Activated CD4-positive, CD25-positive, alpha-beta regulatory T cell treated with anti-CD3 and anti-CD28 coated beads, Interleukin-2, amount 50 U/mL, for 72 hours (primary cell): ENCODE measurements at regions not wholly inside any gene's neighbourhood (a gene's known extent, or its start where the extent isn't known, plus 50 kb on each side); places are given as distances from the start of the nearest gene placed in this dataset.
"Not testable (repeated sequence)": the region's sequence is repeated elsewhere in the genome, so short reads cannot be mapped to it uniquely, and the experiment has no call there.

Experiments
- DNase-seq: peaks from one replicate; pipeline ENCODE4 v3.0.0; 2021

DNA sequence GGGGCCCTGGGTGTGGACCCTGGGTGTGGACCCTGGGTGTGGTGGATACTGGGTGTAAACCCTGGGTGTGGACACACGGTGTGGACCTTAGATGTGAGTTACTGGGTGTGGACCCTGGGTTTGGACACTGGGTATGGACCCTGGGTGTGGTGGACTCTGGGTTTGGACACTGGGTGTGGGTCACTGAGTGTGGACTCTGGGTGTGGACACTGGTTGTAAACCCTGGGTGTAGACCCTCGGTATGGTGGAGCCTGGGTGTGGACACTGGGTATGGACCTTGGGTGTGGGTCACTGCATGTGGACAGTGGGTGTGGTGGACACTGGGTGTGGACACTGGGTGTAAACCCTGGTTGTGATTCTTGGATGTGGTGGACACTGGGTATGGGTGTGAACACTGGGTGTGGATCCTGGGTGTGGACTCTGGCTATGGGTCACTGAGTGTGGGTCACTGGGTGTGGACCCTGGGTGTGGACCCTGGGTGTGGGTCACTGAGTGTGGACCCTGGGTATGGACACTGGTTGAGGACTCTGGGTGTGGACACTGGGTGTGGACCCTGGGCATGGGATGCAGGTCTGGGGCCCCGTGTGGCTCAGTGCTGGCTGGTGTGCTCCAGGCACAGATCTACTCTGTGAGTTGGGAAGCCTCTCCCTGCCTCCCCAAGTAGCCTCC is 356.2 kb downstream of the GLRX3 start:
- DNase-seq: no peak

DNA sequence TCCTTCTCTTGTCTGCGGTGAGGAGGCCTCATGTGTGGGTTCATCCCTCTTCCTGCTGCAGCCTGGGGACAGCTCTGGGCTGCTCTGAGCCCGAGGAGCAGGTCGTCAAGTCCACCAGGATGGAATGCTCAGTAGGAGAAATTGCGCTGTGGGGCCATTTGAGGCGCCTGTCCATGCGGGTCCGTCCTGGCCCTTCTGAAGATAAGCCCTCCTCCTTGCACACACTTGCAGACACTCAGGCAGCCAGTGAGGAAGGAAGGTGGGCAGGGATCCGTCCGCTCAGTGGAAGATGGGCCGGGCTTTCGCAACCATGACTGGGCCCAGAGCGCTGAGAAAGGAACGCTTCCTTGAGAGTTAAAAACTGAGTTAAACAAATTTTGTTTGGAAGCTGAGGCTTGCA is 356.8 kb downstream of the GLRX3 start:
- no peak for DNase-seq

DNA sequence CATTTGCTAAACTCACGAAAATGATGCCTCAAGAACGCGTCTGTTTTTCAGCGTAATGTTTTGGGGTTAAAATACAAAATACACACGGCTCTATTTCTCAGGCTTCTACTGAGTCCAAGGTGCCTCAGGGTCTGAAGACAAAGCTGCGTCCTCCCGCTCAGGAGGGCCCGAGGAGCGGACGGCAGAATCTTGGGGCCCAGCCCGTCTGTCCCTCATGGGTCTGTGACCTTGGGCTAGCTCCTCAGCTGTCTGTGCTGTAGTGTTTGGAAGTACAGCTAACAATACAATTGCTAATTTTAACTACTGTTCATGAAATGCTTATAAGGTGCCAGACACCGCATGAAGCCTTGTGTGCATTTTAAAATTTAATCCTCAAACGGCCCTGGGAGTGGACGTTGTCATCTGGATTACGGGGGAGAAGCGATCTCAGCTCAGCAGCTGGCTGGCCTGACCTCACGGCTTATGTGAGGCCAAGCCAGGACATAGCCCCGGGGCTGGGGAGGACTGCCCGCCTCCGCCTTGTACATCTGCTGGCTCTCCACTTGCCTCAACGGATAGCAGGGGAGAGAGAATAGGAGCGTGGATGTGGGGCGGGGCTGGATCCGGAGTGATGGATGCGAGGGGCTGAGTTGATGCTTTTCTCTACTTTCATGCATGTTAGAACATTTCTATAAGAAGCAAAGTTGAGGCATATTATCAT is 357.4 kb downstream of the GLRX3 start:
- no peak for DNase-seq

DNA sequence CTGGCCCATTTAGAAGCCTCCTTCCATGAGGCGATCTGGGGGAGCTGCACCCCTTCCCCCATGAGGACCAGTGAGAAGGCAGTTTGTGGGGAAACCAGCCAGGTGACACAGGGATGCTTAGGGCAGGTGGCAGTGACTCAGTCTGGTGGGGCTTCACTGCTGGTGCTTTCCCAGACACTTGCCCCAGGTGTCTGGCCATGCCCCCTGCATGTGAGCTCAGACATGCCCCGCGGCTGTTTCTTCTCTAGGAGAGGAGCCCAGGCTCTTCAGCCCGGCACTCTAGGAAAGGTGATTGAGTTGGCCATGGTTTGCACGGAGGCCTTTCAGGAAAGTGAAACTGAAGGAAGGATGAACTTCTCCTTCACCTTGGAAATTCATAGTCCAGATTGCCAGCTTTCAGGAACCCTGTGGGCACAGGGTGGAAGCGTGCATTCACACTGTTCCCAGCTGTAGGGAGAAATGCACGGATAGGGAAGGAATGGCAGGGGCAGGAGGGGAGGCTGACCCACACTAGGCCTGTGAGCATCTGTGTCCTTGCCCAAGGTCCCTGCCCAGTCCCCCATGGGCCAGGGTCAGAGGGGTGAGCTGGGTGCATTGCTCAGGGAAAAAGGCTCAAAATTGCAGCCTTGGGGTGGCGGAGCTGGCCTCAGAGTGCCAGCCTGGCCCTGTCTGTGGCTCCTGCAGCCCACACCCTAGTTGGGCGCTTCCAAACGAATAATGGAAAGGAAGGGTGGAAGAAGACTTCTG is 359.1 kb downstream of the GLRX3 start:
- no peak for DNase-seq

DNA sequence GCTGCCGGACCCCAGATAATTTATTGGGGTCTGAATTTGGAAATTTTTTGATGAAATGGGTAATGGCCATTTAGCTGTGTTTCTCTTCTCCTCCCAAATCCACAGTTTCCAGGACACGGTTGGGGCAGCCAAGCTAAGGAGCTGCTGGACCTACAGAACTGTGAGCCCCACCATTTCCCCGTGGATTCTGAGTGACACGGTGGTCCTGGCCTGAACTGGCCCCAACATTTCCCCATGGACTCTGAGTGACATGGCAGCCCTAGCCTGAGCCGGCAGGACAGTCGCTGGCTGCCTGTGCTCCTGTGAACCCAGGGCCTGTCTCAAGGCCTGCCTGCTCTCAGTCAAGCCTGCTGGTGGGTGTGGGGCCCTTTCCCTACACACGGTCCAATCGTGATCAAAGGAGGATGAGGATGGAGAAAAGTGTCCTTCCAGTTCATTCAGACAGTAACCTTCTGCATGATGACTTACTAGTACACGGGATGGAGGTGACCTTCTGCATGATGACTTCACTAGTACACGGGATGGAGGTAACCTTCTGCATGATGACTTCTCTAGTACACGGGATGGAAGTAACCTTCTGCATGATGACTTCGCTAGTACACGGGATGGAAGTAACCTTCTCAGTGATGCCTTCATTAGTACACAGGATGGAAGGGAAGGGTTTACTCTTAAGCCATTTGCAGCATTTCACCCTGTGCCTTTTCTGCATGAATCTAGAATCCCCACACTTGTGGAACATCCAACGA is 359.9 kb downstream of the GLRX3 start:
- DNase-seq: no peak

DNA sequence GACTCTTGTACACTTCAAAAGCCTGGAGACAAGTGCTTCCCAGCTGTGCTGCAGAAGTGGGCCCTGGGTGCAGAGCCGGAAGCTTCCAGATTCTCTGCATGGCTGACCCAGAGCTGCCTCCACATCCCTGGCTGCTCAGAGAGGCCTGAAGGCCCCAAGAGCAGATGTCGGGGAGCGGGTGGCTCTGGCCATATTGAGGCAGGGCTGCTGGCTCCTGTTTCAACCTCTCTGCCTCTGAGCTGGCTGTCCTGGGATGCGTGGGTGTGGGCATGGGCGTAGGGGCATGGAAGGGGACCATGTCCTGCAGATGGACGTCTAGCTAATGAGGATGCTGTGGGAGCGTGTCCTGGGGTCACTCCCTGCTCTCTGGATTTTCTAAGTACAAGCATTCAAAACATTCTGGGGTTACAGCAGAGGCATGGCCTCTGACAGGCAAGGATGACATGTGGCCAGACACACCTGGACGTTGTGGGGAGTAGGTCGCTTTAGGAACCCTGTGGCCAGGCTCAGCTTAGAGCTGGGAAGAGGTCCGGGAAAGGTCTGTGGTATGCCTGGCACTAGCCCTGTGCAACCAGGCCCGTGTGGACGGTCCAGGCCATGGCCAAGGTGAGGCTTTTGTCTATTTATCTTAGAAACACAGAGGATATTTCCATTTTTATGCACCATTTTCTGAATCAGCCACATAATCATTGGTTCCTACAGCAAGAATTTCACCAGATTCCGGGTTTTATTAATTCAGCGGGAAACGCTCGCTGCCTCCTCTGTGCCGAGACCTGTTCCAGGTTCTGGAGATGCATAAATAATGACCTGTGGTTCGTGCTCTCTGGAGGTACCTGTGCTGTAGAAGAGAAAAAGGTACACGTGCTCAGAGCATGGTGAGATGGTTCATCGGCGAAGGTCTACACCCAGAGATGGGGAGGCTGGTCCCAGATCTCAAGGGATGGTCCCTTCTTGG is 361.1 kb downstream of the GLRX3 start:
- no peak for DNase-seq

DNA sequence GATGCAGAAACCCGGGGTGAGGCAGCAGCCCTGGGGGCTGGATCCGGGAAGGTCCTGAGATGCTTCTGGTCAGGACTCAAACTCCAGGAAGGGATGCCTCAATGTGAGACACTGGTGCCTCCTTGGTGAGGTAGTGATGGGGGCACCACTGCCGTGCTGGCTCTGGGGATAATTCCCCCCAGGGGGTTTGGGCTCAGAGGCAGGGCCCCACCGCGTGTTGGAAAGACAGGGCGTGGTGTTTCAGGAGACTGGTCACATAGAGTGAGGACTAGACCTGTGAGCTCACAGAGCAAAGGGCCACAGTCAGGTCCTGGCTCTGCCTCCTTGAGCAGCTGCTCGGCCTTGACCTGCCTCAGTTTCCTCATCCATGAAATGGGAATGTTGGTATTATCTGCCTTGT is 361.9 kb downstream of the GLRX3 start:
- no peak for DNase-seq

DNA sequence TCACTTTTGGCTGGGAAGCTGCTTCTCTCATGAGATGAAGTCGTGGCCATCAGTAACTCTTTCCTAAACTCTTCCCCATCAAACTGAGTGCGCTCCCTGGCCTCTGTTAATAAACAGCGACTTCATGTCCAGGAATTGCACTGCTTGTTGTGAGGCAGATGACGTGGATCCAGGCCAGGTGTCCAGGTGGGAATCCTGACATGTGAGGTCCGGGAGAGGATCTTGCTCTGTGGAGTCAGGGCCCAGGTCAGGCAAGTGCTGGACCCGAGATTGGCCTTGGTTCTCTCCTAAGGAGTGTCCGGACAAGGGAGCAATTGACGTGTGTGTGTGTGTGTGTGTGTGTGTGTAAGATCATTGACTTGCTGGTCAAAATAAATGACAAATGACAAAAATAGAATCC is 362.7 kb downstream of the GLRX3 start:
- DNase-seq: no peak

DNA sequence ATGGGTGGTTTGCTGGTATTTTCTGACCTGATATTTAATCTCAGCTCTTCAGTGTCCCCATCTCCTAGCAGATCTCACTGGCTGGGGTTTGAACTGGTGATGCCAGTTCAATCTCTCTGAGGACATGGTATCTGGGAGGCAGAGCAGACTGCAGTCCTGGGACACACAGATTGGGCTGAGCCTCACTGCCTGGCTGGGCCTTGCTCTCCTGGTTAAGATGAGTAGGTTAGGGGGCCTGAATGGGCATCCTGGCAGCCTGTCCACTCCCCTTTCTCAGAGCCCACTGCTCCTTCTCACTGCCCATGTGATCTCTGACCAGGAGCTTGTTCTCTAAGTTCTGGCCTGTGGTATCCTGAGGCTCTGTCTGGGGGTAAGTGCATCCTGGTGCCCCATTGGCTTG is 363.4 kb downstream of the GLRX3 start:
- no peak for DNase-seq

DNA sequence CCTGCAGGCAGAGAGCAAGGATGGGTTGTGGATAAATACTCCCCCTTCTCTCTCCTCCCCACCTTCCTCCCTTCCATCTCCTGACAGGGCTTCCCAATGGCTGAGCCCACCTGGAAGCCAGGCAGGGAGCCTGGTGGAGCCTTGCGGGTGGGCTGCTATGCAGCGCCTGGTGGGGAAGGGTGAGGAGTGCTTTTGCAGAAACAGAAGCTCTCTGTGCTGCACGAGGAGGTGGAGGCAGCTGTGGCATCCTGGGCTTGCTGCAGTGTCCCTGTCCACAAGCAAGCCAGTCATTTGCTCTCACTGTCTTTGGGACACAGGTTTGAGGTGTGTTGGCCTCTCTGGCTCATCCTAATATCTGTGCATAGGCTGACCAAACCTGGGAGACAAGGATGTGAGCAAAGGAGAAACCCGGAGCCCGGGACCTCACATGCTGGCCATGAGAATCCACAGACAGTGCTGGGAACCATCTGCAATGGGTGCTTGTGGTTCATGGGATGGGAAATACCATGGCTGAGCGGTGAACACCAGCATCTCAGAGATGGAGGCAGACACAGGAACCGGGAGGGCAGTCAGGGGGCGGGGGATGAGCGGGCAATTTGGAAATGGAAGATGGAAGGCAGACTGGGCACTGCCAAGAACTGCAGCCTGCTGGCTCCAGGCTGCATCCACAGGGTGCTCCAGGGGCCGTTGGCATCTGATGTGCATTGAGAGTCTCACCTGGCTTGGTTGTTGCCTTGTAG is 364.2 kb downstream of the GLRX3 start:
- no peak for DNase-seq

DNA sequence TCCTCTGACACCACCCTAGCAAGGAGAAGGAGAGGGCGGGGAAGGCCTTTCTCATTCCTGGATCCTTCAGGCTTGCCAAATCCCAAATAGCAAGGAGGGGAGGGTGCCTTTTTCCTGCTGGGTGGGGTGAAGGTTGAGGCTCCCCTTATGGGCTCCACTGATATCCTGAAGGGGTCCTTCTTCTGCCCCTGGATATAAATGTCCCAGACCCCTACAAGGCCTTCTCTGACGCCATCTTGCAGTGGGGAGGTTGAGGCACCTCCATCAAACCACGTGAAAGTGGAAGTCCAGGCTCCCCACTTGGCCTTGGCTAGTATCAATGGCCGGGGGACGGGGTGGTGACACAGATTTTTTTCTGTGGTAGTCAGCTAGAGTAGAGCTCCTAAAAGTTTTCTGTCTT is 371.3 kb downstream of the GLRX3 start:
- DNase-seq: no peak

DNA sequence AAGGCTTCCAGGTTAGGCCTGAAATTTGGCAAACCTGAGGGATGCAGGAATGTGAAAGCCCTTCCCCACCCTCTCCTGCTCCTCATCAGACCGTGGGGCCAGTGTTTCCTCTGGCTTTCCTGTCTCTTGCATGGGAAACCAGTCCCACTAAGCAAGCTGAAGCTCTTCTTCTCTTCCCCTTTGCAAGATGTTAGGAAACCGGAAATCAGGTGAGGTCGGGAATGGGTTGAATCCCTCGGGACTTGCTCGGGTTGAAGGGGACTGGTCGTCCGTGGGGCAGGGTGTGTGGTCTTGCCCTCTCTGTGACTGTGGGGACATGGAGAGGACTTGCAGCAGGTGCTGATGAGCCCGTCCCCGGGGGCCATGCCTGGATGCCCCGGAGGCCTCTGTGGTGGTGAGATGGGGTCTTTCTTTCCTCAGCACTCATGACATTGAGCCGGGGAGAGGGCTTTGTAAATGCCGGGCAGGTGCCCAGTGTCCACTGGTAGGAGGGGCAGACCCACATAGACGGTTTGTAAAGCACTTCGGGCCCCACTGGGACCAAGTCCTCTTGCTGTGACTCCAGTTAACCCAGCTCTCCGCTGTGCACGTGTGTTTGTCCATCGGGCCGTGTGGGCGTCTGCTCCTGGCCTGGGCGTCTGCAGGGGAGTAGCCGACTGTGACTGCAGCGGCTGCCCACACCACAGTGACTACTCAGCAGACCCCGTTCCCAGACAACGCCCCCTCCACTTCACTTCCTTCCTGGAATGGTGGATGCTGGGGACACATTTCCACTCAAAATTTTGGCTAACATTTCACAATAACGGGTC is 373.9 kb downstream of the GLRX3 start:
- DNase-seq: no peak

DNA sequence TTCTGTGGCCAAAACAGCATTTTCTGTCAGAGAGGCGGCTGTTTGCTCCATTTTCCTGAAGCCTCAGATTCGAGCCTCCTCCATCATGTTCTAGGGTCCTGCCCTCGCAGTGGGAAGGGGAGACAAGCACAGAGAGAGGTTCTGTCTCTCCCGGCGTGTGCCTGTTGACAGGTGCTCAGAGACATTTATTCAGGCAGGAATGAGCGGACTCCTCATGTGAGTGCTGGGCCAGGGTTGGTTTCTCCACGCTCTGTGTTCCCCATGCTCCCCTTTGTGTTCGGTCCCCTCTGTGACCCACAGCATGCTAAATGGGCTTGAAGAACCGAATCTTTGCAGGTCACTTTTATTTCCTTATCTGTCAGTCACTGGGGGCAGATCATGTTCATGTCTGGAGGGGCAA is 374.6 kb downstream of the GLRX3 start:
- DNase-seq: no peak

DNA sequence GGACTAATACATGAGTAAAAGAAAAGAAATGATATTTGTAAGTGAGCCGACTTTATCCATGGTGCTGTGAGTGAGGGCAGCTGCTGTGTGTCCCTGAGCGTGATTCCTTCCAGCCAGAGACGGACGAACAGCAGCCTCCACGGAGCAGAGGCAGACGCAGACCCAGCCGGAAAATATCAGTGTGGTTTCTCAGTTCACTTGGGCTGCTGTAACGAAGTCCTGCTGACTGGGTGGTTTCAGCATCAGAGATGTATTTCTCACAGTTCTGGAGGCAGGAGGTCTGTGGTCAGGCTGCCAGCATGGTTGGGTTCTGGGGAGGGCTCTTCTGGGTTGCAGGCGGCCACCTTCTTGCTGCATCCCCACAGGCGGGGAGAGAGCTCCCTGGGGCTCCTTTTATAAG is 375.6 kb downstream of the GLRX3 start:
- no peak for DNase-seq

DNA sequence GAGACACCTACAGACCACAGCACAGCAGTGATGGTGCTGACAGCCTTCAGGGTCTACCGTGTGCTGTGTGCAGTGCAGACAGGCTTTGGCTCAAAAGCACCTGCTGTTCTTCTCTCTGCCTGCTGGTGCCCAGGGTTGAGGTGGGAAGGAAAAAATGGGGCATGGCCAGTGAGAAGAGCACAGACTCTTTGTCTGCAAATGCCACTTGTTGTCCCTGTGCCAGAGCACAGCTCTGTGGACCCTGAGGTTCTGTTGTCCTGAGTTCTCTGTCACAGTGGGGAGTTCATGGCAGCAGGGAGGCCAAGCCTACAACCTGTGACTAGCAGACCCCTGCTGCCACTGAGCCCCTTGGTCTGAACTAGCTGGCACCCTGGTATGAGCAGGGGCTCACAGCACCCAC is 376.7 kb downstream of the GLRX3 start:
- DNase-seq: no peak

DNA sequence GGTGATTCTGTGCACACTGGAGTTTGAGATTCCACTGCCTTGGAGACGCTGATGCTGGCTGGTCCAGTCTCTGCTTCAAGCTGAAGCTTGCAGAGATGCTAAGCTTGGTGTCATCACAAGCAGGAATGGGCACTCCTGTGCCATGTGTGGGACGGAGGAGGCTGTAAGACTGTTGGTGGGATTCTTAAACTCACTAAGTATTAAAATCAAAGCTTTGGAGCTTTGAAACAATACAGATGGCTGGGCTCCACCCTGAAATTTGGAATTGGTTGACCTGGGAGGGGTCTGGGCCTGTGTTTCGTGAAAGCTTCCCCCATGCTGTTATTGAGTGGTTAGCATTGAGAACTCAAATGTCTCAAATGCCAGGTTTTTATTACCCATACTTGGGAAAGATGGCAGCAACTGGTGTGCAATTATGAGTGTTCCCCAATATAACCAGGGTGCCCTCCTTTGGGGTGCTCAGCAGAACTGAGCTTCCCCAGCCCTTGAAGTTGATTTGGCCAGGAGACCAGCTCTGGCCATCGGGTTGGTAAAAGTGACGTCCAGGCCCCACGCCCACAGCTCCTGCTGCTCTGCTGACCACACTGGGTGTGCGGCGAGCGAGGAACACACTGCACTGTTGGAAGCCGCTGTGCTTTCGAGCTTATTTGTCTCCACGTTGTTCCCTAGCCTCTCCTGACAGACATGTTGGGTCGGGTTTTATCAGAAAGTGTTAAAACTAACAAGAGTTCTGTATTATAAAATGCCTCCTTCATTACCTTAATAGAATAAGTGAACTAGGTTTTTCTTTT is 377.7 kb downstream of the GLRX3 start:
- no peak for DNase-seq

DNA sequence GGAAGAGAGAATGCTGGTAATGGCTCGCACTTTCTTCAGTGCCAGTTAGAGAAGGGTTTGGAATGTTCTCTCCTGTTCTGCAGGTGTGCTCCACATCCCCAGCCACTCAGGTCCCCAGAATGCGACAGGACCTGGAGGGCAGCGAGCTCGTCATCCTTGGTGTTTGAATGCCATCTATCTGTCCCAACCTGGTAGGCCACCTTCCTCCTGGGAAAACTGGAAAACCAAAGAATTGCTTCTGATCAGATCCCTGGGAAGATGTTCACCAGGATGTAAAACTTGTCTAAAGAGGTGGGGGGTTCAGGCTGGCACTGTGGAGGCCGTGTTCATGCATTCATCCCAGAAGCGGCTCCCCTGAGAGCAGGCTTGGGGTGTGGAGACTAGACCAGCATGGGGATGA is 379.5 kb downstream of the GLRX3 start:
- no peak for DNase-seq

DNA sequence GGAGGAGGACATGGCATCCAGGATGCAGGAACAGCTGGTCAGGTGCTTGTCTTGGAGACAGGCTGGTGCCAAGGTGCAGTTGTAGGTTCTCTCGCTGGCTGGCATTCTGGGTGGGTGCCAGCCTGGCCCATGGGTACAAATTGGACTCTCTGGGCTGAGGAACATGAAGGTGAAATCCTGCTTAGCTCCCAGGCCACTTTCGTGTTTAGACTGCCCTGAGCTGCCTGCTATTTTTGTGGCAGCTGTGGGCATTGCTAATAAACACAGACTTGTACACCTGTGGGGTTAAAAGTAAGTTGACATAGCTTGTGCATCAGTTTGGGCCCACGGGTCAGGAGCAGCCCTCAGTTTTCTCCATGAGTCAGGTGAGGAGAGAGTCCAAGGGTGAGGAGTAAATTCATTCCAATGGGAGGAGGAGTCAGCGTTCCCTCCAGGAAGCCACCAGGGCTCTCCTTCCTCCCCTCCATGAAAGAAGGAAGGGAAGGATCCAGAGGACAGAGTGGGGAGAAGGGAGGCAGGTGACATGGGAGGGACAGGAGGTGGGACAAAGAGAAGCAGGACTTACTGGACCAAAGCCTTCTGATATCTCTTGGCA is 380.0 kb downstream of the GLRX3 start:
- DNase-seq: no peak

DNA sequence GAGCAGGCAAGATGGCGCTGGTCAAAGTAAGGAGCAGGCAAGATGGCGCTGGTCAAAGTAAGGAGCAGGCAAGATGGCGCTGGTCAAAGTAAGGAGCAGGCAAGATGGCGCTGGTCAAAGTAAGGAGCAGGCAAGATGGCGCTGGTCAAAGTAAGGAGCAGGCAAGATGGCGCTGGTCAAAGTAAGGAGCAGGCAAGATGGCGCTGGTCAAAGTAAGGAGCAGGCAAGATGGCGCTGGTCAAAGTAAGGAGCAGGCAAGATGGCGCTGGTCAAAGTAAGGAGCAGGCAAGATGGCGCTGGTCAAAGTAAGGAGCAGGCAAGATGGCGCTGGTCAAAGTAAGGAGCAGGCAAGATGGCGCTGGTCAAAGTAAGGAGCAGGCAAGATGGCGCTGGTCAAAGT is 382.7 kb downstream of the GLRX3 start:
- not testable (repeated sequence) for DNase-seq
